HG02885 (cell line): ENCODE measurements at regions not wholly inside any gene's neighbourhood (a gene's known extent, or its start where the extent isn't known, plus 50 kb on each side); places are given as distances from the start of the nearest gene placed in this dataset.

Experiments
- ATAC-seq: cut with Tn5 transposase; IDR thresholded peaks from one replicate; pipeline ENCODE4 v1.9.1; 2021; ENCODE audit warnings: mild to moderate bottlenecking; ENCODE audit not compliant: unreplicated experiment, poor library complexity

GRCh38 chr7:51528172-51528571, 211.6 kb upstream of the COBL start:
- ATAC-seq: no peak

- ATAC-seq: no peak
Observed at GRCh38 chr7:51521694-51522312, 205.2 kb upstream of the COBL start.

- no peak for ATAC-seq
Observed at GRCh38 chr7:51521054-51521453, 204.4 kb upstream of the COBL start.

DNA sequence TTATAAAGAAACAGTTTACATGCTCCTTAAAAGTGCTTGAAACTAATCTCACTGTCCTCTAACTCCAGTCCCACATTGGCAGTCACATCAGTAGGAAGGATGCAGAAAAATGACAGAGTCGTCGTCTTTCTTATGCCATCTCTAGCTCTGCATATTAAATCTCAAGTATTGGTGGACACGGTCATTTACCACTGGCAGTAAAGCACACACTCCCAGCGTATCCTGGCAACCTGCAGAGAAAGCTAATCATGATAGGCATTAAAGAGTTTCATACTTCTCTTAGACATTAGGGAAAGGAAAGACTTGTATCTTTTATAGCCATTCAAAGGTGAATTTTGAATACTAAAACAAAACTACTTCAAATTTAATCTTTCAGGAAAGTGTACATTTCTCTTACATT, 202.0 kb upstream of the COBL start:
- ATAC-seq: no peak

- no peak for ATAC-seq
Observed at GRCh38 chr7:51517187-51517586, 200.6 kb upstream of the COBL start.

- ATAC-seq: no peak
Observed at GRCh38 chr7:51501620-51502019, 185.0 kb upstream of the COBL start.

DNA sequence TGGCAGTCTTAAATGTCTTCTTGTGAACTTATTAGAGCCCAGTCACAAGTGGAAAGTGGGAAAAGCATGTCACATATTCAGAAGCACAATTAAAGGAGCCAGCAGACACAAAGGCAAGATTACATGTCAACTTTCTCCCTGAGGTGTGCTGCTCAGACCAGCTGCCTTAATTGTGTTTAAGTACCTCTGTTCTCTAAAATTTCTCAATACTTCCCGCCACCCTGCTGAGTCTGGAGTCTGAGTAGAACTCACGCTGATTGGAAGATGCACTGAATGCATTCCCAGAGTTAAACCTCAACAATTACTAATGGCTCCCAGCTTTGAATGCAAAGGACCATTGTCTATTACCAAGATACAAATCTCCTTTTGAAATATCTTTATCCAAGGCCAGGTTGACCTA, 166.4 kb upstream of the COBL start:
- ATAC-seq: no peak

DNA sequence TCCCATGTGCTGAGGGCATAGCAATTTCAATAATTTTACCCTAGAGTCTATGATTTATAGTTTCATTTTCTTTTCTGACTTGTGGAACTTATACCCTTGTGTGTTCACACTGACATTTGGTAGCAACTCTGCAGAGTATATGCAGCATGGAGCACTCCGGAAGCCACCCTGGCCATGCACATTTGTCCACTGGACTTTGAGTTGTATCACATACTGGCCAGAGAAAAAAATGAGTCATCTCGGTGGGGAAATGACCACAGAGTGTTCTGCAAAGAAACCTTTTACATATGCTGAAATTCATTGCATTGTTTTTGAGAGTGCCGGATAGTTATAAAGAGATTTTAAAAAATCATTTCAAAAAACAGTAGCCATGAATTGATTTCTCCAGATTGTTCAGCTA, 164.8 kb upstream of the COBL start:
- no peak for ATAC-seq

GRCh38 chr7:51477819-51478218, 161.2 kb upstream of the COBL start:
- no peak for ATAC-seq

GRCh38 chr7:51477323-51477722, 160.7 kb upstream of the COBL start:
- ATAC-seq: no peak

DNA sequence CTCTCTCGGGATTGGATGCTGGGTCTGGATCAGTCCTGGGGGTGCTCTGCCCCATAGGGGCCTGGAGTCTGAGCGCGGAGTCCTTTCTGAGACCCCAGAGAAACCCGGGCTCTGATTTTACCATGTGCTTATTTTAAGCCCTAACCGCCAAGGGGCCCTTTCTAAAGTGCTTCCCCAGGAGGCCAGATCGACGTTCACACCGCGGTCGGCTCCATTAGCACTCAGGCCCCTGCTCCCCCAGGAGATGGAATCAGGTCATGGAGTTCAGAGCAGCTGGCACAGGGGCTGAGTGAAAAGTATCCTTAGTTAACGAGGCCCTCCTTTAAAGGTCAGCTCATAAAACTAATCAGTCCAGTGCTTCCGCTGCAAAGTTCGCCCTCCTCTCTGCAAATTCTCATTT, 159.4 kb upstream of the COBL start:
- ATAC-seq: no peak

- no peak for ATAC-seq
Observed at GRCh38 chr7:51472873-51473272, 156.3 kb upstream of the COBL start.

GRCh38 chr7:51471981-51472296, 155.3 kb upstream of the COBL start:
- ATAC-seq: no peak

- ATAC-seq: no peak
Observed at GRCh38 chr7:51471210-51471980, 154.8 kb upstream of the COBL start.

DNA sequence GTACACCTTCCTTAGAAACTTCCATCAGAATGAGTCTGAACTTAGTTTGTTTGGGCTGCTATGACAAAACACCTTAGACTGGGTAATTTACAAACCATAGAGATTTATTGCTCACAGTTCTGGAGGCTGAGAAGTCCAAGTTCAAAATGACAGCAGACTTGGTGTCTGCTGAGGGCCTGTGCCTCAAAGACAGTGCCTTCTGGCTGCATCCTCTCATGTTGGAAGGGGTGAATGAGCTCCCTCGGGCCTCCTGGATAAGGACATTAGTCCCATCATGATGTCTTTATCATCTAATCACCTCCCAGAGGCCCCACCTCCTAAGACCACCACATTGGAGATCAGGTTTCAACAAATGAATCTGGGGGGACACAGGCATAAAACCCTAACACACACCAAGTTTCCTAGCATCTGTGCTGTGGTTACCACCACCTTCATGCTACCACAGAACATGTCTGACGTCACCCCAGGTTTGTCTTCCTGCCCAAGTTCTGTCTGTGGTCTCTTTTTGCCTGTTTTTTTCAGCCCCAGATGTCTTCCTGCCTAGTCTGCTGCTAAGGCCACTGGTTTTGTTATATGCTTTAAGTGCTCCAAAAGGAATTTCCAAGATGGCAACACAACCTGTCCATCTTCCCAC, 150.9 kb upstream of the COBL start:
- ATAC-seq: no peak

GRCh38 chr7:51459809-51460208, 143.2 kb upstream of the COBL start:
- no peak for ATAC-seq

DNA sequence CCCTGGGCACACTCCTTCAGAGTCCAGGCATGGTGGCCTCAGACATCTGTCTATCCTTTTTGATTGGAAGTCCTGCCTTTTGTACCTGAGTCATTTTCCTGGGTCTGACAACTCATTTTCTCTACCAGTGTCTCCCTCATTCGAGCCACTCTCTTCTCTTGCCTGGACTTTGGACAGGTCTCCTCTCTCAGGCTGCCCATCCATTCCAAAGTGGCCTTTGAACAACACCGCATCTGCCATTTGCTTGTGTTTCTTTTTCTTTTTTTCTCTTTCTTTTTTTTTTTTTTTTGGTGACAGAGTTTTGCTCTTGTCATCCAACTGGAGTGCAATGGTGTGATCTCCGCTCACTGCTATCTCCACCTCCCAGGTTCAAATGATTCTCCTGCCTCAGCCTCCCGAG, 142.1 kb upstream of the COBL start:
- ATAC-seq: no peak

GRCh38 chr7:51457079-51457478, 140.5 kb upstream of the COBL start:
- ATAC-seq: no peak

- no peak for ATAC-seq
Observed at GRCh38 chr7:51456431-51457060, 139.9 kb upstream of the COBL start.

DNA sequence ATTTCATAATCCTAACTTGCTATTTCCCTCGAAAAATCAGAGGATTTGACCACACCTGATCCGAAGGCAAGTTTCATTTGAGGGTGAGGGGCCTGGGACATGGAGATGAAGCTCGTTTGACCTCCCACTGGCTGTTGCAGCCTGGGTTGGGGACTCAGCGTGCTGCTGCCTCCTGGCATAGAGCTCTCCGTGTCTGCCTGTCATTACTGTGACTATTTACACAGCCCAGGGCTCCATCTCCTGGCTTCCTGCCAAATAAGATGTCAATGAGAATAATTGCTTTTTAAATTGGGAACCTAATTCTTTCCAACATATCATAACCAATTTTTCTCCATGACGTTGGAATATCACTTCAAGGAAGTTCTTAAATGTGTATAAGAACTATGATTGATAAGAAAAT, 139.3 kb upstream of the COBL start:
- ATAC-seq: no peak

DNA sequence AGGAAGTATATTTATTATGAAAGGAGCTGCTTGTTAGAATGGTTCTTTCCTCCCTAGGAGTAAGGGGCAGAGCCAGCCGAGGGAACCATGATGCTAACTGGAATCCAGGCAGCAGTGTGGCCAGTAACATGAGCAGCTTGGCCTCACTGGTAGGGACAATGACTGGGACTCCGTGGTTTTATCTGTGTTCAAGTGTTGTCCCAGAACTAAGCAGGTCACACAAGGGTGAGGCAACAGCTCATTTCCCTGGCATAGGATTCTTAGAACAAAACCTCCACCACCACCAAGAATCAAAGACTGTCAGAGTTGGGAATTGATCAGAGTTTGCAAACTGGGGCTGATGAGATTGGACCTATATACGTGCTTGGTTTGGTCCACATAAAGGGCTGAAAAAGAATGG, 138.9 kb upstream of the COBL start:
- ATAC-seq: no peak
